Glutamatergic neuron (in vitro differentiated cells): ENCODE measurements at regions not wholly inside any gene's neighbourhood (a gene's known extent, or its start where the extent isn't known, plus 50 kb on each side); places are given as distances from the start of the nearest gene placed in this dataset.
"Not testable (repeated sequence)": the region's sequence is repeated elsewhere in the genome, so short reads cannot be mapped to it uniquely, and the experiment has no call there.

Experiments
- DNase-seq: peaks from one replicate; pipeline ENCODE4 v3.0.0; 2022
- H3K27ac Mint-ChIP-seq: one replicate; pipeline ENCODE4 v1.8.0; 2020; ENCODE audit warnings: mild to moderate bottlenecking, mixed read lengths, inconsistent platforms; ENCODE audit not compliant: unreplicated experiment
- H3K27me3 Mint-ChIP-seq: one replicate; pipeline ENCODE4 v1.8.0; 2020; ENCODE audit warnings: mild to moderate bottlenecking, moderate library complexity, mixed read lengths, inconsistent platforms; ENCODE audit not compliant: unreplicated experiment
- H3K36me3 Mint-ChIP-seq: one replicate; pipeline ENCODE4 v1.8.0; 2020; ENCODE audit warnings: mild to moderate bottlenecking, mixed read lengths, inconsistent platforms; ENCODE audit not compliant: unreplicated experiment
- H3K4me1 Mint-ChIP-seq: one replicate; pipeline ENCODE4 v1.8.0; 2020; ENCODE audit warnings: mild to moderate bottlenecking, low read depth, mixed read lengths, inconsistent platforms; ENCODE audit not compliant: unreplicated experiment
- H3K4me3 Mint-ChIP-seq: one replicate; pipeline ENCODE4 v1.8.0; 2020; ENCODE audit warnings: mild to moderate bottlenecking, mixed read lengths, inconsistent platforms; ENCODE audit not compliant: unreplicated experiment
- H3K9me3 Mint-ChIP-seq: one replicate; pipeline ENCODE4 v1.8.0; 2020; ENCODE audit warnings: mild to moderate bottlenecking, moderate library complexity, mixed read lengths, inconsistent platforms; ENCODE audit not compliant: unreplicated experiment
- TF ChIP-seq, protein P1 (sequence below): fragments of 200-600 bp; sonication (generic); IDR thresholded peaks from one replicate; pipeline ENCODE4 v1.5.0; 2021; ENCODE audit not compliant: partially characterized antibody, unreplicated experiment

GRCh38 chr2:234388591-234388990 is 108.3 kb downstream of the ARL4C start:
- H3K9me3 Mint-ChIP-seq, result peaks cover 2% of the 10 kb centered on the region
- TF ChIP-seq, protein P1, sequence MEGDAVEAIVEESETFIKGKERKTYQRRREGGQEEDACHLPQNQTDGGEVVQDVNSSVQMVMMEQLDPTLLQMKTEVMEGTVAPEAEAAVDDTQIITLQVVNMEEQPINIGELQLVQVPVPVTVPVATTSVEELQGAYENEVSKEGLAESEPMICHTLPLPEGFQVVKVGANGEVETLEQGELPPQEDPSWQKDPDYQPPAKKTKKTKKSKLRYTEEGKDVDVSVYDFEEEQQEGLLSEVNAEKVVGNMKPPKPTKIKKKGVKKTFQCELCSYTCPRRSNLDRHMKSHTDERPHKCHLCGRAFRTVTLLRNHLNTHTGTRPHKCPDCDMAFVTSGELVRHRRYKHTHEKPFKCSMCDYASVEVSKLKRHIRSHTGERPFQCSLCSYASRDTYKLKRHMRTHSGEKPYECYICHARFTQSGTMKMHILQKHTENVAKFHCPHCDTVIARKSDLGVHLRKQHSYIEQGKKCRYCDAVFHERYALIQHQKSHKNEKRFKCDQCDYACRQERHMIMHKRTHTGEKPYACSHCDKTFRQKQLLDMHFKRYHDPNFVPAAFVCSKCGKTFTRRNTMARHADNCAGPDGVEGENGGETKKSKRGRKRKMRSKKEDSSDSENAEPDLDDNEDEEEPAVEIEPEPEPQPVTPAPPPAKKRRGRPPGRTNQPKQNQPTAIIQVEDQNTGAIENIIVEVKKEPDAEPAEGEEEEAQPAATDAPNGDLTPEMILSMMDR, result no peak
- H3K4me1 Mint-ChIP-seq, result peaks cover 1% of the 10 kb centered on the region
- DNase-seq, result no peak
- H3K36me3 Mint-ChIP-seq, result peaks cover 15% of the 10 kb centered on the region
- H3K27ac Mint-ChIP-seq, result no peak overlapping the region
- H3K4me3 Mint-ChIP-seq, result no peak overlapping the region
- peaks cover 1% of the 10 kb centered on the region for H3K27me3 Mint-ChIP-seq

DNA sequence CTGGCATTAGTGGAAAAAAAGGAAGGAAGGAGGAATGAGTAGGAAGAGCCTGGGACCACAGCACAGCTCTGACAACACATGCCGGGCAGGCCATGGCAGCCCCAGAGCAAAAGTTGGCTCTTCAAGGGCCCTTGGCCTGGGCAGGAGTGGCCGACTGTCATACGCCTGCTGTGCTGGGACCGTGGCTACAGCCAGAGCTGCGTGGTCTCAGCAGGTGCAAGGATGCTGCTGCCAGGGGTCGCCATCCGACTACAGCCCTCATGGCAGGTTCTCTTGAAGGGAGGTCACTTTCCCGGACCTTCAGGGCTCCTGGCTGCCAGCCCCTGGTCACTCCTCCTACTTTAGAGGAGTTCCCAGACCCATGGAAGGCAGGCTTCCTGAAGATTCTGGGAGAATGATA is 109.9 kb downstream of the ARL4C start:
- Mint-ChIP-seq H3K27me3 (peaks cover 1% of the 10 kb centered on the region), H3K9me3 (peaks cover 2% of the 10 kb centered on the region), H3K4me3 (no peak overlapping the region), H3K36me3 (peaks cover 15% of the 10 kb centered on the region), H3K4me1 (no peaks in the 10 kb centered on the region), H3K27ac (no peak overlapping the region)
- TF ChIP-seq, protein P1, result no peak
- no peak for DNase-seq

GRCh38 chr2:234382131-234382530 is 114.8 kb downstream of the ARL4C start:
- Mint-ChIP-seq H3K36me3 (peaks cover 3% of the 10 kb centered on the region), H3K27ac (no peak overlapping the region)
- TF ChIP-seq, protein P1, result no peak

GRCh38 chr2:234378958-234379357 is 117.9 kb downstream of the ARL4C start:
- not testable (repeated sequence) for H3K4me3 Mint-ChIP-seq, H3K9me3 Mint-ChIP-seq, H3K27me3 Mint-ChIP-seq, DNase-seq, H3K36me3 Mint-ChIP-seq
- Mint-ChIP-seq H3K27ac (peak overlapping the region; percentile 78), H3K4me1 (peaks cover 40% of the 10 kb centered on the region)

More at GRCh38 chr2:234382131-234382530, 114.8 kb downstream of the ARL4C start:
- H3K27me3 Mint-ChIP-seq, result peaks cover 1% of the 10 kb centered on the region
- no peak for DNase-seq
- H3K9me3 Mint-ChIP-seq, result peaks cover 4% of the 10 kb centered on the region
- H3K4me3 Mint-ChIP-seq, result no peak overlapping the region
- H3K4me1 Mint-ChIP-seq, result peaks cover 15% of the 10 kb centered on the region

GRCh38 chr2:234378440-234378839 is 118.4 kb downstream of the ARL4C start:
- Mint-ChIP-seq H3K36me3 (no peaks in the 10 kb centered on the region), H3K27me3 (peaks cover 6% of the 10 kb centered on the region), H3K27ac (peak overlapping the region; percentile 95), H3K4me1 (peaks cover 43% of the 10 kb centered on the region), H3K4me3 (peak overlapping the region; percentile 7), H3K9me3 (peaks cover 5% of the 10 kb centered on the region)
- TF ChIP-seq, protein P1, result no peak
- no peak for DNase-seq
